ENCODE measurements at regions not wholly inside any gene's neighbourhood (a gene's known extent, or its start where the extent isn't known, plus 50 kb on each side); places are given as distances from the start of the nearest gene placed in this dataset.

GRCh38 chr6:108758884-108759283 is 89.3 kb upstream of the ARMC2 start:
- TF ChIP-seq CTCF (IDR thresholded peaks at IDR 0.05) (no peak), POLR2A (IDR thresholded peaks at IDR 0.05) (no peak)
